ENCODE measurements at regions not wholly inside any gene's neighbourhood (a gene's known extent, or its start where the extent isn't known, plus 50 kb on each side); places are given as distances from the start of the nearest gene placed in this dataset.

GRCh38 chr3:162994165-162994564 is 1497.6 kb downstream of the OTOL1 start:
- Histone ChIP-seq H3K36me3 (ENCODE audit: control insufficient read depth in 3 of 3, insufficient read depth in 3 of 3, low read length in 3 of 3) (no peaks in the 10 kb centered on the region), H3K27me3 (ENCODE audit: control insufficient read depth in 3 of 3, insufficient read depth in 3 of 3, low read length in 3 of 3) (no peaks in the 10 kb centered on the region), H3K4me1 (ENCODE audit: control insufficient read depth in 3 of 3, insufficient read depth in 3 of 3, low read length in 3 of 3) (no peaks in the 10 kb centered on the region), H3K4me3 (ENCODE audit: low read length in 3 of 3) (no peak overlapping the region), H3K9me3 (ENCODE audit: control insufficient read depth in 3 of 3, low read length in 3 of 3) (peaks cover 0 to 4% (median 0%) of the 10 kb centered on the region in 3 donors), H3K27ac (ENCODE audit: low read depth, low read length) (no peak overlapping the region), H3K9ac (ENCODE audit: low read depth in 1 of 3, low read length in 3 of 3) (no peak overlapping the region)

- no peaks in the 10 kb centered on the region for H3K36me3 ChIP-seq (ENCODE audit: control insufficient read depth in 3 of 3, insufficient read depth in 3 of 3, low read length in 3 of 3)
- H3K4me3 ChIP-seq (ENCODE audit: low read length in 3 of 3): no peak overlapping the region
- H3K9ac ChIP-seq (ENCODE audit: low read depth in 1 of 3, low read length in 3 of 3): no peak overlapping the region
- H3K27ac ChIP-seq (ENCODE audit: low read depth, low read length): no peak overlapping the region
- no peaks in the 10 kb centered on the region for H3K4me1 ChIP-seq (ENCODE audit: control insufficient read depth in 3 of 3, insufficient read depth in 3 of 3, low read length in 3 of 3)
- H3K27me3 ChIP-seq (ENCODE audit: control insufficient read depth in 3 of 3, insufficient read depth in 3 of 3, low read length in 3 of 3): no peaks in the 10 kb centered on the region
- H3K9me3 ChIP-seq (ENCODE audit: control insufficient read depth in 3 of 3, low read length in 3 of 3): peaks cover 0 to 4% (median 0%) of the 10 kb centered on the region in 3 donors
Observed at GRCh38 chr3:162996368-162996767, 1499.8 kb downstream of the OTOL1 start.

GRCh38 chr3:162998205-162998604 is 1501.6 kb downstream of the OTOL1 start:
- no peaks in the 10 kb centered on the region for H3K27me3 ChIP-seq (ENCODE audit: control insufficient read depth in 3 of 3, insufficient read depth in 3 of 3, low read length in 3 of 3)
- no peaks in the 10 kb centered on the region for H3K36me3 ChIP-seq (ENCODE audit: control insufficient read depth in 3 of 3, insufficient read depth in 3 of 3, low read length in 3 of 3)
- no peak overlapping the region for H3K9ac ChIP-seq (ENCODE audit: low read depth in 1 of 3, low read length in 3 of 3)
- H3K27ac ChIP-seq (ENCODE audit: low read depth, low read length): no peak overlapping the region
- H3K4me1 ChIP-seq (ENCODE audit: control insufficient read depth in 3 of 3, insufficient read depth in 3 of 3, low read length in 3 of 3): no peaks in the 10 kb centered on the region
- peaks cover 0 to 4% (median 0%) of the 10 kb centered on the region in 3 donors for H3K9me3 ChIP-seq (ENCODE audit: control insufficient read depth in 3 of 3, low read length in 3 of 3)
- no peak overlapping the region for H3K4me3 ChIP-seq (ENCODE audit: low read length in 3 of 3)

- no peaks in the 10 kb centered on the region for H3K36me3 ChIP-seq (ENCODE audit: control insufficient read depth in 3 of 3, insufficient read depth in 3 of 3, low read length in 3 of 3)
- no peaks in the 10 kb centered on the region for H3K27me3 ChIP-seq (ENCODE audit: control insufficient read depth in 3 of 3, insufficient read depth in 3 of 3, low read length in 3 of 3)
- no peaks in the 10 kb centered on the region for H3K9me3 ChIP-seq (ENCODE audit: control insufficient read depth in 3 of 3, low read length in 3 of 3)
- no peaks in the 10 kb centered on the region for H3K4me1 ChIP-seq (ENCODE audit: control insufficient read depth in 3 of 3, insufficient read depth in 3 of 3, low read length in 3 of 3)
- H3K27ac ChIP-seq (ENCODE audit: low read depth, low read length): no peak overlapping the region
- H3K4me3 ChIP-seq (ENCODE audit: low read length in 3 of 3): no peak overlapping the region
- H3K9ac ChIP-seq (ENCODE audit: low read depth in 1 of 3, low read length in 3 of 3): no peak overlapping the region
Observed at GRCh38 chr3:163011596-163011995, 1515.0 kb downstream of the OTOL1 start.

- no peaks in the 10 kb centered on the region for H3K36me3 ChIP-seq (ENCODE audit: control insufficient read depth in 3 of 3, insufficient read depth in 3 of 3, low read length in 3 of 3)
- no peak overlapping the region for H3K27ac ChIP-seq (ENCODE audit: low read depth, low read length)
- H3K4me3 ChIP-seq (ENCODE audit: low read length in 3 of 3): no peak overlapping the region
- H3K27me3 ChIP-seq (ENCODE audit: control insufficient read depth in 3 of 3, insufficient read depth in 3 of 3, low read length in 3 of 3): no peaks in the 10 kb centered on the region
- H3K4me1 ChIP-seq (ENCODE audit: control insufficient read depth in 3 of 3, insufficient read depth in 3 of 3, low read length in 3 of 3): no peaks in the 10 kb centered on the region
- no peak overlapping the region for H3K9ac ChIP-seq (ENCODE audit: low read depth in 1 of 3, low read length in 3 of 3)
- H3K9me3 ChIP-seq (ENCODE audit: control insufficient read depth in 3 of 3, low read length in 3 of 3): no peaks in the 10 kb centered on the region
Observed at GRCh38 chr3:163016251-163016650, 1519.6 kb downstream of the OTOL1 start.

- Histone ChIP-seq H3K27me3 (ENCODE audit: control insufficient read depth in 3 of 3, insufficient read depth in 3 of 3, low read length in 3 of 3) (no peaks in the 10 kb centered on the region), H3K36me3 (ENCODE audit: control insufficient read depth in 3 of 3, insufficient read depth in 3 of 3, low read length in 3 of 3) (no peaks in the 10 kb centered on the region), H3K9ac (ENCODE audit: low read depth in 1 of 3, low read length in 3 of 3) (no peak overlapping the region), H3K27ac (ENCODE audit: low read depth, low read length) (no peak overlapping the region), H3K9me3 (ENCODE audit: control insufficient read depth in 3 of 3, low read length in 3 of 3) (no peaks in the 10 kb centered on the region), H3K4me3 (ENCODE audit: low read length in 3 of 3) (peak overlapping the region in 1 of 3 donors; percentile 6), H3K4me1 (ENCODE audit: control insufficient read depth in 3 of 3, insufficient read depth in 3 of 3, low read length in 3 of 3) (no peaks in the 10 kb centered on the region)
Observed at GRCh38 chr3:163018067-163018466, 1521.5 kb downstream of the OTOL1 start.

GRCh38 chr3:163018664-163019063 is 1522.1 kb downstream of the OTOL1 start:
- Histone ChIP-seq H3K9me3 (ENCODE audit: control insufficient read depth in 3 of 3, low read length in 3 of 3) (no peaks in the 10 kb centered on the region), H3K9ac (ENCODE audit: low read depth in 1 of 3, low read length in 3 of 3) (no peak overlapping the region), H3K4me3 (ENCODE audit: low read length in 3 of 3) (no peak overlapping the region), H3K4me1 (ENCODE audit: control insufficient read depth in 3 of 3, insufficient read depth in 3 of 3, low read length in 3 of 3) (no peaks in the 10 kb centered on the region), H3K36me3 (ENCODE audit: control insufficient read depth in 3 of 3, insufficient read depth in 3 of 3, low read length in 3 of 3) (no peaks in the 10 kb centered on the region), H3K27ac (ENCODE audit: low read depth, low read length) (no peak overlapping the region), H3K27me3 (ENCODE audit: control insufficient read depth in 3 of 3, insufficient read depth in 3 of 3, low read length in 3 of 3) (no peaks in the 10 kb centered on the region)

- Histone ChIP-seq H3K27me3 (ENCODE audit: control insufficient read depth in 3 of 3, insufficient read depth in 3 of 3, low read length in 3 of 3) (no peaks in the 10 kb centered on the region), H3K9ac (ENCODE audit: low read depth in 1 of 3, low read length in 3 of 3) (no peak overlapping the region), H3K4me3 (ENCODE audit: low read length in 3 of 3) (no peak overlapping the region), H3K9me3 (ENCODE audit: control insufficient read depth in 3 of 3, low read length in 3 of 3) (peaks cover 0 to 2% (median 0%) of the 10 kb centered on the region in 3 donors), H3K36me3 (ENCODE audit: control insufficient read depth in 3 of 3, insufficient read depth in 3 of 3, low read length in 3 of 3) (no peaks in the 10 kb centered on the region), H3K27ac (ENCODE audit: low read depth, low read length) (no peak overlapping the region), H3K4me1 (ENCODE audit: control insufficient read depth in 3 of 3, insufficient read depth in 3 of 3, low read length in 3 of 3) (no peaks in the 10 kb centered on the region)
Observed at GRCh38 chr3:163019260-163019659, 1522.7 kb downstream of the OTOL1 start.

- Histone ChIP-seq H3K9me3 (ENCODE audit: control insufficient read depth in 3 of 3, low read length in 3 of 3) (no peaks in the 10 kb centered on the region), H3K4me1 (ENCODE audit: control insufficient read depth in 3 of 3, insufficient read depth in 3 of 3, low read length in 3 of 3) (no peaks in the 10 kb centered on the region), H3K9ac (ENCODE audit: low read depth in 1 of 3, low read length in 3 of 3) (no peak overlapping the region), H3K36me3 (ENCODE audit: control insufficient read depth in 3 of 3, insufficient read depth in 3 of 3, low read length in 3 of 3) (no peaks in the 10 kb centered on the region), H3K27me3 (ENCODE audit: control insufficient read depth in 3 of 3, insufficient read depth in 3 of 3, low read length in 3 of 3) (no peaks in the 10 kb centered on the region), H3K27ac (ENCODE audit: low read depth, low read length) (no peak overlapping the region), H3K4me3 (ENCODE audit: low read length in 3 of 3) (no peak overlapping the region)
Observed at GRCh38 chr3:163033652-163034051, 1537.0 kb downstream of the OTOL1 start.

GRCh38 chr3:163039636-163040035 is 1543.0 kb downstream of the OTOL1 start:
- Histone ChIP-seq H3K4me1 (ENCODE audit: control insufficient read depth in 3 of 3, insufficient read depth in 3 of 3, low read length in 3 of 3) (no peaks in the 10 kb centered on the region), H3K4me3 (ENCODE audit: low read length in 3 of 3) (no peak overlapping the region), H3K27ac (ENCODE audit: low read depth, low read length) (no peak overlapping the region), H3K27me3 (ENCODE audit: control insufficient read depth in 3 of 3, insufficient read depth in 3 of 3, low read length in 3 of 3) (no peaks in the 10 kb centered on the region), H3K36me3 (ENCODE audit: control insufficient read depth in 3 of 3, insufficient read depth in 3 of 3, low read length in 3 of 3) (no peaks in the 10 kb centered on the region), H3K9me3 (ENCODE audit: control insufficient read depth in 3 of 3, low read length in 3 of 3) (no peaks in the 10 kb centered on the region), H3K9ac (ENCODE audit: low read depth in 1 of 3, low read length in 3 of 3) (no peak overlapping the region)

GRCh38 chr3:163043074-163043473 is 1546.5 kb downstream of the OTOL1 start:
- H3K27ac ChIP-seq (ENCODE audit: low read depth, low read length): no peak overlapping the region
- H3K36me3 ChIP-seq (ENCODE audit: control insufficient read depth in 3 of 3, insufficient read depth in 3 of 3, low read length in 3 of 3): no peaks in the 10 kb centered on the region
- H3K27me3 ChIP-seq (ENCODE audit: control insufficient read depth in 3 of 3, insufficient read depth in 3 of 3, low read length in 3 of 3): no peaks in the 10 kb centered on the region
- H3K4me1 ChIP-seq (ENCODE audit: control insufficient read depth in 3 of 3, insufficient read depth in 3 of 3, low read length in 3 of 3): no peaks in the 10 kb centered on the region
- no peak overlapping the region for H3K4me3 ChIP-seq (ENCODE audit: low read length in 3 of 3)
- no peak overlapping the region for H3K9ac ChIP-seq (ENCODE audit: low read depth in 1 of 3, low read length in 3 of 3)
- no peaks in the 10 kb centered on the region for H3K9me3 ChIP-seq (ENCODE audit: control insufficient read depth in 3 of 3, low read length in 3 of 3)

Data from skeletal muscle tissue (tissue), 3 donors.